Osteoblast (primary cell): ENCODE measurements at regions not wholly inside any gene's neighbourhood (a gene's known extent, or its start where the extent isn't known, plus 50 kb on each side); places are given as distances from the start of the nearest gene placed in this dataset. TPM values are rescaled to one million over a fixed set of nuclear protein-coding genes. Genes with fewer than 3 reads are reported as not detected.

Experiments used
- DNase-seq: peaks from one replicate; pipeline ENCODE4 v3.0.0; 2011; ENCODE audit warnings: low spot score, mixed read lengths; ENCODE audit not compliant: insufficient read length; ENCODE audit errors: missing footprints
- H2AFZ ChIP-seq: 2 replicates; pipeline ENCODE4 v1.6.0; 2011; ENCODE audit warnings: mild to moderate bottlenecking, low read length
- H3K27ac ChIP-seq: 2 replicates; pipeline ENCODE4 v1.5.1; 2011; ENCODE audit warnings: mild to moderate bottlenecking, low read depth, low read length, moderate library complexity
- H3K27me3 ChIP-seq: 2 replicates; pipeline ENCODE4 v1.6.0; 2012; ENCODE audit warnings: mild to moderate bottlenecking, control low read depth, inconsistent platforms, low read length, moderate library complexity; ENCODE audit not compliant: insufficient read depth
- H3K36me3 ChIP-seq: 2 replicates; pipeline ENCODE4 v1.5.1; 2011; ENCODE audit warnings: mild to moderate bottlenecking, low read length, control low read depth, moderate library complexity; ENCODE audit not compliant: insufficient read depth
- H3K4me1 ChIP-seq: 2 replicates; pipeline ENCODE4 v1.5.1; 2011; ENCODE audit warnings: mild to moderate bottlenecking, low read length, control low read depth, moderate library complexity; ENCODE audit not compliant: insufficient read depth
- H3K4me2 ChIP-seq: 2 replicates; pipeline ENCODE4 v1.6.0; 2011; ENCODE audit warnings: mild to moderate bottlenecking, low read length; ENCODE audit not compliant: insufficient read depth
- H3K4me3 ChIP-seq: fragments of 200-600 bp; sonication (generic); 3 replicates; pipeline ENCODE4 v1.5.1; 2012; ENCODE audit warnings: mild to moderate bottlenecking, low read length, inconsistent platforms; ENCODE audit not compliant: insufficient read depth
- H3K79me2 ChIP-seq: 2 replicates; pipeline ENCODE4 v1.6.0; 2012; ENCODE audit warnings: mild to moderate bottlenecking, low read length, control low read depth, inconsistent platforms; ENCODE audit not compliant: insufficient read depth
- H3K9me3 ChIP-seq: 2 replicates; pipeline ENCODE4 v1.5.1; 2011; ENCODE audit warnings: low read depth, low read length, control low read depth
- H4K20me1 ChIP-seq: 2 replicates; pipeline ENCODE4 v1.6.0; 2012; ENCODE audit warnings: mild to moderate bottlenecking, low read length, control low read depth; ENCODE audit not compliant: insufficient read depth
- small RNA-seq: library from RNA; depleted of rRNA; stranded (forward); fragments of <200 nt; gene quantifications from one replicate; pipeline ENCODE3, GENCODE V24; 2012
- TF ChIP-seq, protein P1 (sequence below): IDR thresholded peaks from 2 replicates; pipeline ENCODE4 v1.5.1; 2011; ENCODE audit warnings: mild to moderate bottlenecking, low read depth, low read length, moderate library complexity; ENCODE audit errors: extremely low read depth

DNA sequence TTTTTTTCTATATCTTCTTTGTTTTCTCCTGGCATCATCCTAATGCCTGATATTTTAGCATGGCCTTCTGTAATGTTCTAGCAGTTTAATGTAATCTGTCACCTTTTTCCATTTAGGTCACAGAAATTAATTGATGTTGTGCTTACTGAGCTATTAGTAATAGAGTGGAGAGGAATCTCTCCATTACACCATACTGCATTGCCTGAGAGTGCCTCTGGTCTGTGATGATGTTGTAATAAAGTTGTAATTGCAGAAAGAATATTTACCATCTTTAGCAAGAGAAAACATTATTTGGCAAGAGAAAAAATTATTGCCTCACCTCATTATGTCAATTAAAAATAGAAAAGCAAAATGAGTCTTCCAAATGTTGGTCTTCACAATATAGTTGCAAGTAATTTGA lies 213.2 kb downstream of the KCNJ3 start:
- Histone ChIP-seq H3K9me3 (no peaks in the 10 kb centered on the region), H3K4me3 (no peak overlapping the region), H3K4me2 (no peak overlapping the region), H3K4me1 (no peaks in the 10 kb centered on the region), H2AFZ (no peak overlapping the region), H3K27ac (no peak overlapping the region), H3K27me3 (no peaks in the 10 kb centered on the region), H4K20me1 (no peaks in the 10 kb centered on the region), H3K36me3 (no peaks in the 10 kb centered on the region), H3K79me2 (no peaks in the 10 kb centered on the region)
- TF ChIP-seq, protein P1, sequence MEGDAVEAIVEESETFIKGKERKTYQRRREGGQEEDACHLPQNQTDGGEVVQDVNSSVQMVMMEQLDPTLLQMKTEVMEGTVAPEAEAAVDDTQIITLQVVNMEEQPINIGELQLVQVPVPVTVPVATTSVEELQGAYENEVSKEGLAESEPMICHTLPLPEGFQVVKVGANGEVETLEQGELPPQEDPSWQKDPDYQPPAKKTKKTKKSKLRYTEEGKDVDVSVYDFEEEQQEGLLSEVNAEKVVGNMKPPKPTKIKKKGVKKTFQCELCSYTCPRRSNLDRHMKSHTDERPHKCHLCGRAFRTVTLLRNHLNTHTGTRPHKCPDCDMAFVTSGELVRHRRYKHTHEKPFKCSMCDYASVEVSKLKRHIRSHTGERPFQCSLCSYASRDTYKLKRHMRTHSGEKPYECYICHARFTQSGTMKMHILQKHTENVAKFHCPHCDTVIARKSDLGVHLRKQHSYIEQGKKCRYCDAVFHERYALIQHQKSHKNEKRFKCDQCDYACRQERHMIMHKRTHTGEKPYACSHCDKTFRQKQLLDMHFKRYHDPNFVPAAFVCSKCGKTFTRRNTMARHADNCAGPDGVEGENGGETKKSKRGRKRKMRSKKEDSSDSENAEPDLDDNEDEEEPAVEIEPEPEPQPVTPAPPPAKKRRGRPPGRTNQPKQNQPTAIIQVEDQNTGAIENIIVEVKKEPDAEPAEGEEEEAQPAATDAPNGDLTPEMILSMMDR: no peak
- DNase-seq: no peak

DNA sequence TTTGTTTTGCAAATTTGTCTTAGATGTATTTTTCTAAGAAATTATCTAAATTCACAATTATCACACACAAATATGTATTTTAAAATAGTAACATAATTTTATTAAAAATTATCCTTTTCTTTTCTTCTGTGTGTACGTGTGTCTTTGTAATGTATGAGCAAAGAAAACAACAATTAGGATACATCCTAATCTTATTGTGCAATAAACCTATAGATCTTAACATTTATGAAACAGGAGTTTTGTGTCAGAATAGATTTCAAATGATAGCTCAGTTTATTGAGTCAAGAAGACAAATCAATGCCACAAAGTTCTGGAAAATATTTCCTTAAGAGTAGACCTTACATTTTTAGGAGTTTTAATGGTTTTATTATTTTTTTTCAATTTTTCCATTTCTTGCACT lies 212.2 kb downstream of the KCNJ3 start:
- Histone ChIP-seq H4K20me1 (no peaks in the 10 kb centered on the region), H3K79me2 (no peaks in the 10 kb centered on the region), H3K27ac (no peak overlapping the region), H3K4me3 (no peak overlapping the region), H3K9me3 (no peaks in the 10 kb centered on the region), H2AFZ (no peak overlapping the region), H3K4me2 (no peak overlapping the region), H3K27me3 (no peaks in the 10 kb centered on the region), H3K36me3 (no peaks in the 10 kb centered on the region), H3K4me1 (no peaks in the 10 kb centered on the region)
- no peak for DNase-seq
- TF ChIP-seq, protein P1: no peak

DNA sequence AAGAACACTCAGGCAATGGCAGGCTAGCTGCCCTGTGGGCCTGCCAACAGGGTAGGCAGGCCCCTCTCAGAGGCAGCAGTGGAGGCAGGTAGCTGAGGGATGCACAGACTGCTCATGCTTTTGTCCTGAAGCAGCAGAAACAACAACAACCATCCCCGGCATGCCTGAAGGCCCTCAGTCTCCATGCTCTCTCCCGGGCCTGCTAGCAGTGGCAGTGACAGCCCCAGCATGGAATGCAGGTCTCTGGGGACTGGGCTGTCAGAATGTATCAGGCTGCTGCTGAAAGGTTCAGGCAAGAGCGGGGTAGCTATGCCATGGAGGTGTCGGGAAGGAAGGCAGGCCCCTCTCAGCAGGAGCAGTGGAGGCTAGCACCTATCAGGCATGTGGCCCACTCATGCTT lies 209.8 kb downstream of the KCNJ3 start:
- no peak overlapping the region for H3K27ac ChIP-seq
- no peaks in the 10 kb centered on the region for H3K9me3 ChIP-seq
- no peak overlapping the region for H2AFZ ChIP-seq
- H3K4me2 ChIP-seq: no peak overlapping the region
- no peak for DNase-seq
- H3K36me3 ChIP-seq: no peaks in the 10 kb centered on the region
- H3K79me2 ChIP-seq: no peaks in the 10 kb centered on the region
- no peaks in the 10 kb centered on the region for H3K27me3 ChIP-seq
- TF ChIP-seq, protein P1: no peak
- no peaks in the 10 kb centered on the region for H4K20me1 ChIP-seq
- H3K4me3 ChIP-seq: no peak overlapping the region
- no peaks in the 10 kb centered on the region for H3K4me1 ChIP-seq

Small RNAs in the stretch of these regions (small RNA-seq; reads per million reads assigned to genes)
- gene MTCO1P45: not detected
- gene RNU6-1001P: not detected
- gene RNU6-546P: not detected
